LoVo (cell line): ENCODE measurements at regions not wholly inside any gene's neighbourhood (a gene's known extent, or its start where the extent isn't known, plus 50 kb on each side); places are given as distances from the start of the nearest gene placed in this dataset.
"Not testable (repeated sequence)": the region's sequence is repeated elsewhere in the genome, so short reads cannot be mapped to it uniquely, and the experiment has no call there.

Source experiments
- DNase-seq: peaks from one replicate; pipeline ENCODE4 v3.0.0-alpha.2; 2016; ENCODE audit warnings: low spot score

DNA sequence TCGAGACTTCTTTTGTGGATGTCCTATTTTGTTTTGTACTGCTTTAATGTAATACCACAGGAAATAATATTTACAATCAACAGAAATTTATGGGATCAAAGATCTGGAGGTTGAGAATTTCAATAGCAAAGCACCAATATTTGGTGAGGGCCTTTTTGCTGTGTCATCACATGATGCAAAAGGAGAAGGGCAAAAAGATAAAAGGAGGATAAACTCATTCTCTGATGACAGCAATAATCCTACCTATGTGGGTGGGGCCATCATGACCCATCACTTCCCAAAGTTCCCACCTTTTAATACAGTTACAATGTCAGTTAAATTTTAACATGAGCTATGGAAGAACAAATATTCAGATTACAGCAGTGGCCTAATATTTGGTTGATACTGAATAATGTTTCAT is 832.9 kb downstream of the OTOL1 start:
- DNase-seq: no peak

DNA sequence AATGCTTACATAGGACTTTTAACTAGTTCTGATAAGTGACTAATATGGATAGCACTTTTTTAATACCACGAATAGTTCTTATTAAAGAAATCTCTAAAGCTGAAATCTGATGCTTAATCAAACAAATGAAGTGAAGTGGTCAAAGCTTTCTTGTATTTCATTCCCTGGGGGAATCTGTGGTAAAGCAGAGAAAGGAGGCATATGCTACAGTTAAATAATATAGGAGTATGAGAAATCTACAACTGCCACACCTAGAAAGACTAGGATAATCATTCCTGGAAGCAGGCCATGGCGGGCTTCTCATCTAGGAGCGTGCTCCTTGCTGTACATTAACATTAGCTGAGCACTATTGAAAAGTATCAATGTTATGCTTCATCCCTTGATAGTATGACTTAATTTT is 835.7 kb downstream of the OTOL1 start:
- DNase-seq: no peak

- no peak for DNase-seq
Measured at GRCh38 chr3:162334537-162334936, 837.9 kb downstream of the OTOL1 start.

DNA sequence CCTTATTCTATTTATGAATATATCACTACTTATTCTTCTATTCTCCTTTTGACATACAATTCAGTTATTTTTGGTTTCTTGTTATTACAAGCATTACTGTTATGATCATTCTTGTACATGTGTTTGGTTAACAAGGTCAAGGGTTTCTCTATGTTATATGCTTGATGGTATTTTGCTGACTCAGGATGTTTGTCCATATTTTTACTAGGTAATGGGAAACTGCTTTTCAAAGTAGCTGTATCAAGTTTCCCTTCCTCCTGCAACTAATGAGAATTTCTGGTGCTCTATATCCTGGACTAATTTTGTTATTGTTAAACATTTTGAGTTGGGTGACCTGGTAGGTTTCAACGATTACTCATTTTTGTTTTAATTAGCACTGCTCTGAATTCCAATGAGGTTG is 841.0 kb downstream of the OTOL1 start:
- DNase-seq: no peak

DNA sequence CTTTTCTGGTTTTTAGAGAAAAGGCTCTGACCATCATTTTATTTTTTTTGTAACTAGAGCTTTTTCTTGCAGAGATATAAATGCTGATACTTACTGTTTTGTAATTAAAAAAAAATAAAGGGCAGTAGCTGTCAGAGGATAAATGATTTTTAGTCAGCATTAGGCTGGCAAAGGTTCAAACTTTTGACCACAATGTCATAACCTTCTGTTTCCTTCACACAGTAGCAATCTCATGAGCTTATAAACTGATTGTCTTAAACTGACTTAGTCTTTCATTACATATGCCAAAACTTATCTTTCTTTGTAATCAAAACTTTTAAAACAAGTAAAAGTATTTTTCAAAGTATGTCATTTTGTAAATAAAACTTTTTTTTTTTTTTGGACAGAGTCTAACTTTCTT is 841.9 kb downstream of the OTOL1 start:
- no peak for DNase-seq

GRCh38 chr3:162348912-162349311 is 852.3 kb downstream of the OTOL1 start:
- DNase-seq: no peak

DNA sequence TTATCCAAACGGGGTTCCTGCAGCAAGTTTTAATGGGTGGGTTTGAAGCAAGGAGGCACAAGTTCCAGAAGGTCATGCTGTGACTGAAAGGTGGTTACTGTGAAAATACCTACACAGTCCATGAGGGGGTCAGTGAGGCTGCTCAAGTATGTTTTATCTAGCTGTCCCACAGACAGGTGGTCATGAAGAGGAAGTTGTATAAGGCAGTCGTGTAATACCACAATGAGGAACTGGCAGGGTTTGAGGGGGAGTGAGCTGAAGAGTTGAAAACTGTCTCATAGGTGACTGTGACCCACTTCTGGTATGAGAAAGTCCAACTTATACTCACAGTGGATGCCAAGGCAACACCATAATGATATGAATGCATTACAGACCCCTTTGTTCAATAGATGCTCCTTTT is 856.8 kb downstream of the OTOL1 start:
- DNase-seq: no peak

DNA sequence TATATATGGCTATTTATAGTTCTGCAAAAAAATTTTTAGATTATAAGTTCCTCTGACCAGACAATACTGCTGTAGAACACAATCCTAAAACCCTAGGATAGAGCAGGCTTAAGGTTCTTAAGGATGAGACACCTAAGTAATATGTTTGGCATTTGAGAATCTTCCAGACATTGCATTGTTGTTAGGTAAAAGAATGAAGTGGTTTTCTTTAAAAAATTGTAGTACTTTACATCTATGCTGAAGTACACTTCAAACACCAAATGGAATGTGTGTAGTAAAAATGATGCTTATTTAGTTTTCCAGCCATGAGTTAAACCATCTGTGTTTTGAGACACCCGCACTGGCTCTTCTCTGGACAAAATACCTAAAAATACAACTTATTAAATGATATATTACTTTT is 857.7 kb downstream of the OTOL1 start:
- DNase-seq: no peak

GRCh38 chr3:162365066-162365719 is 868.6 kb downstream of the OTOL1 start:
- DNase-seq: no peak

- DNase-seq: no peak
Measured at GRCh38 chr3:162366166-162366766, 869.7 kb downstream of the OTOL1 start.

- DNase-seq: no peak
Measured at GRCh38 chr3:162367429-162368260, 871.0 kb downstream of the OTOL1 start.

DNA sequence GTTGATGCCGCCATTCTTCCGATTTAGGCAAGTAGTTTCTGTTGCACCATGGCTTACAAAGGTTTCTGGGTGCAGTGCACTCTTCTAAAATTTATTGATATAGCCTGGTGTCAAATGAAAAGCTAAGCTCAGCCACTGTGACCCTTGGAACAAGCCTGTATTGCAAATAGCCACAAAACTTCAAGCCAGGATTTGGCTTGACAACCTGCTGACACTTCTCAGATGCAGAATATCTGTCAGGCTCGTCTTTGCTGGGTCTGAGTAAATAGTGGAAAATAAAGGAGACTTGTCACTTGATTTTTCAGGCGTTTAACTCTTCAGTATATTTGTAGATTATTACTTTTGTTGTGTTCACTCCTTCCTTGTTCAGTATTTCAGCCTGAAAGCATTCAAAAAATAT is 871.8 kb downstream of the OTOL1 start:
- no peak for DNase-seq

DNA sequence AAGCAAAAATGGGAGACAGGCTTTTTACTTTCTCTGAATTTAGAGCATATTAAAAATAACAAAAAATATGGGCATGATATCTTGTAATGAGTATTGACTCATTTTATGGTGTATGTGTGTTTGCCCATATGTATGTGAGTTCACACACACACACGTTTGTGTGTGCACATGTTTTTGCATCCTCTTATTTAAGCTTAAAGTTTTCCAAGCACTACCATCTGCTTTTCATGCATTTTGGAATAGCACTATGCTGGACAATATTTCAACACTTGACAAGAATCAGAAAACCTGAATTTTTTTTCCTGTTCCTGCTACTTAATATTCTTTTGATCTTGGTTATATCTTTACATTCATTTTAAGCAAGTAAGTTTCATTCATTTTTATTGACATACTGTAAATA is 872.7 kb downstream of the OTOL1 start:
- DNase-seq: no peak

DNA sequence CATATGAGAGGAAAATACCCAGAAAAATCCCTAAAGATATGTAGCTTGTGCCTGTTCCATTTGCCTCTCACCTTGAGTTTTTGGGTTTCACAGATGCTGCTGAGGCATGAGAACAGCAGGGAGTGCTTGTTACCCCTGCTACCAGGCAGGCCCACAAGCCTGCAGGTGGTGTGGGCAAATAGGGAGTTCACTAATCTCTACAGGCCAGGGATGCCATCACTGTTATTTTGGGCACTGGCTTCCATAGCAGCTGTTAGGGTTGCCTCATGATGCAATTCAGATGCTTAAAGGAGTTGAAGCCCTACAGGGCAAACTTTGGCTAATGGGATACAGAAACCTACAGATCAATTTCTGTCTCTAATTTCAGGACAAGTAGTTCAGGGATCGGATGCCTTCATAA is 873.5 kb downstream of the OTOL1 start:
- DNase-seq: no peak

DNA sequence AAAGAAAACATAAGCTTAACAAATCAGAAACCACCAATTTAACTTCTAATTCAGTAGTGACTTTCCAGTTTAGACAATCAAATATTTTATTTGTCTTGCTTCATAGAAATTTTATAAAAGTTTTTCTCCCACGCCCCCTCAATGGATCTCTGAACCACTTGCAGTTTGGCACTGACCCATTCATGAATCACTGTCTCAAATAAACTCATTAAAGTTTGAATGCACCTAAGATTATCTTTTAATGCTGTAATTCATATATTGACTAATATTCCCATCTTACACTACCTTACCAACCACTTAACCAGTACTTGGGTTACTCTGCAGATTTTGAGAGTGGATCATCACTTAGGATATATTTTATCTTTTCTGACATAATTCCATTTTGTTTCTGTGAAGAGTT is 880.2 kb downstream of the OTOL1 start:
- DNase-seq: no peak

DNA sequence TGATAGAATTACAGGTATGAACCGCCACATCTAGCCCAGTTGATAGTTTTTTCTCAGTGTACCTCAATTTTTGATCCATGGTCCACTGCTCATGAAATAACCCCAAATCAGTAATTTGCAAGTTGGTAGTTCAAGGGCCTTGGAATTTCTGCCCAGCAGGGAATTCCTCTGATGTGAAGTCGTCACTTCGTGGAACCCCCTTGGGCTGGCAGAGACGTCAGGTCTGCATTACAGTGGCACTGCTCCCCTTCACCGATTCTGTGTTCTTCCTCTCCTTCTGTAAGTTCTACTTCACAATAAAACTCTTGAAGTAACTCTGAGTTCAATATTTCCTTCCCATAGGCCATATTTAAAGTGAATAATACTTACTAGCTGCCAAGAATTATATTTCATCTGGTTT is 881.0 kb downstream of the OTOL1 start:
- no peak for DNase-seq

GRCh38 chr3:162385387-162385786 is 888.8 kb downstream of the OTOL1 start:
- DNase-seq: no peak

- no peak for DNase-seq
Measured at GRCh38 chr3:162390891-162391290, 894.3 kb downstream of the OTOL1 start.

DNA sequence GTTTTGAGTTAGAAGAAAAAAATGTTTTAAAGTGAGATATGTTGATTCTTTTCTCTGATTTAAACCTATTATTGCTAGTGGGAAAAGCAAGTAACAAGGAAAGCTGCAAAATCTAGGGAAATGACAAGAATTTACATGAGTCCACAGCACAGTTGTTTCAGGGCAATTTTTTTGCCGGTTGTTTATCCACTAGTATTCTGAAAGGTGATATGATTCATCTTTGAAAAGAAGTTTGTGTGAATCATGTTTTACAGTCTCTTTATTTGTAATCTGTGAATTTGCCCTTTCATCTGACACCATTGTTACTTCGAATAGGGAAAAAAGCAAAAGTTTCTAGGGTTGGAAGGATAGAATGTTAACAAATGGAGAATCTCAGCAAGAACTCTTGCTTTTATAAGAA is 894.7 kb downstream of the OTOL1 start:
- no peak for DNase-seq

DNA sequence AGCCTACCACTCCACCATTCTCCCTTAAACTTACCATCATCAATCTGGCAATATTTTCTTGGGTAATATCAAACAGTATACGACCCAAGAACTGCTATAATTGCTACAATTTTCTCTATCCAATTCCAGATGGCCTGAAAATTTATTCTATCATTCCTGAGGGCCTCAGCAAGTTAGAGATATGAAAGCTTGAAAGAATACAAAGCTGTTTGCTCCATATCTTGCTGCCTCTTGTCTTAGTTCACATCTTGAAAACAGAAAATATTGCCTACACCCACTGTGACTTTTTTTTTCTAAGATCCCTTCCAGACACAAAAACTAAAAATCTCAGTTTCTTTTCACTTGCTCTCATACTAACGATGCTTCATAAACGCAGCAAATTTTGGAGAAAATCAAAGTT is 898.9 kb downstream of the OTOL1 start:
- no peak for DNase-seq

GRCh38 chr3:162398554-162398953 is 901.9 kb downstream of the OTOL1 start:
- DNase-seq: no peak

GRCh38 chr3:162400697-162401096 is 904.1 kb downstream of the OTOL1 start:
- DNase-seq: no peak

- not testable (repeated sequence) for DNase-seq
Measured at GRCh38 chr3:162411556-162411955, 914.9 kb downstream of the OTOL1 start.
